Stimulated activated CD8-positive, alpha-beta memory T cell treated with anti-CD3 and anti-CD28 coated beads, Interleukin-7, amount 100 ng/mL, for 1 hour (primary cell): ENCODE measurements at regions not wholly inside any gene's neighbourhood (a gene's known extent, or its start where the extent isn't known, plus 50 kb on each side); places are given as distances from the start of the nearest gene placed in this dataset.
"Not testable (repeated sequence)": the region's sequence is repeated elsewhere in the genome, so short reads cannot be mapped to it uniquely, and the experiment has no call there.

Source experiments
- DNase-seq, 2 donors: peaks; one replicate each; pipeline ENCODE4 v3.0.0-alpha.2; 2020; ENCODE audit warnings: low read depth in 2 of 2

- not testable (repeated sequence) for DNase-seq
Measured at GRCh38 chr20:26133794-26134193, 437.1 kb upstream of the ZNF337 start.

DNA sequence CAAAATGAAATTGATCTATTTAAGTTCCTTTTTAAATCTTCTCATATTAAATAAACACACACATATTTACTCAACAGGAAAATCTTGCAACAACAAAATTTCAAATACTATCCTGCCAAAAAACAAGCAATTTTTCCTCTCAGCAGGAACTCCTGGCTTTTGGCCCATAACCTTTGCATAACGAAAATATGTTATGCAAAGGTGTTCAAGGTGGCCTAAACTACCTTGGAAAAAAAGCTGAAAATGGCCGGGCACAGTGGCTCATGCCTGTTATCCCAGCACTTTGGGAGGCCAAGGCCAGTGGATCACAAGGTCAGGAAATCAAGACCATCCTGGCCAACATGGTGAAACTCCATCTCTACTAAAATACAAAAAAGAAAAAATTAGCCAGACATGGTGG lies 424.3 kb upstream of the ZNF337 start:
- not testable (repeated sequence) for DNase-seq

GRCh38 chr20:26094498-26094897 lies 397.8 kb upstream of the ZNF337 start:
- DNase-seq = not testable (repeated sequence)

DNA sequence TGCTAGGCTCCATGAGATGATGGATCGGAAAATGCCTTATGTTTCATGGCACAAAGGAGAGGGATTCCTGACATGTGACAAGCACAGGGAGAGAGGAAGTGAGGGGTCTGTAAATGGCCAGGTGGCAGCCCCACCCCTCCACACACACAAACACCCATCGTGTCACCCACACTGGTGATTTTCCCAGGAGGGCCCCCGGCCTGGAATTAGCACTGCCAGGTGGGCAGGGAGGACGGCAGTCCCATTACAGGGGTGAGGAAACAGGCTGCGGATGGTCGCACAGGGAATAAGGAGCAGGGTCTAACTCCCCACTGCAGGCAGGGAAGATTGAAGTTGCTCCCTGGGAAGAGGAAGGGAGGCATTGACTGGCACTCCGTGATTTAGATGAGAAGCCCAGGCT lies 395.3 kb upstream of the ZNF337 start:
- not testable (repeated sequence) for DNase-seq

- DNase-seq = not testable (repeated sequence)
Measured at GRCh38 chr20:26086195-26086594, 389.5 kb upstream of the ZNF337 start.

- DNase-seq = not testable (repeated sequence)
Measured at GRCh38 chr20:26073972-26074371, 377.3 kb upstream of the ZNF337 start.

GRCh38 chr20:26059324-26059723 lies 362.7 kb upstream of the ZNF337 start:
- DNase-seq = not testable (repeated sequence)

DNA sequence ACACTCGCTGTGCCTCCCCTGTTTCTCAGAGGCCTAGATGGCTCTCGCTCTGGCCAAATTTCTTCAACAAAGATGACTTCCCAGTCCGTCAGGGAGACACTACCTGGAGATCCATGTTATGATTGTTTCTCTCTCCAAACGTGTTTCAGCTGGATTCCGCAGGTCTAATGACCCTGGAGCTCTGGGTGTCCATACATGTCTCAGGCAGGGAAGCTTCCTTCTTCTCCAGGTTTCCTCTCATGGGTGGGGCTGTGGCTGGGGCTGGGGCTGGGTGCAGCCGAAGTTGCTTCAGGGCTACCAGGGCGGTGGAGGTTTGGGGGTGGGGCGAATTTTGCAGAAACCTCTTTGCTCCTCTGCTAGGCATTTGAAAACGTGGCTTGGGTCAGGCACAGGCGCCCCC lies 361.8 kb upstream of the ZNF337 start:
- DNase-seq = not testable (repeated sequence)

GRCh38 chr20:26057135-26057752 lies 360.6 kb upstream of the ZNF337 start:
- DNase-seq = not testable (repeated sequence)

- not testable (repeated sequence) for DNase-seq
Measured at GRCh38 chr20:26025792-26026191, 329.1 kb upstream of the ZNF337 start.

- not testable (repeated sequence) for DNase-seq
Measured at GRCh38 chr20:26010942-26011276, 314.3 kb upstream of the ZNF337 start.

DNA sequence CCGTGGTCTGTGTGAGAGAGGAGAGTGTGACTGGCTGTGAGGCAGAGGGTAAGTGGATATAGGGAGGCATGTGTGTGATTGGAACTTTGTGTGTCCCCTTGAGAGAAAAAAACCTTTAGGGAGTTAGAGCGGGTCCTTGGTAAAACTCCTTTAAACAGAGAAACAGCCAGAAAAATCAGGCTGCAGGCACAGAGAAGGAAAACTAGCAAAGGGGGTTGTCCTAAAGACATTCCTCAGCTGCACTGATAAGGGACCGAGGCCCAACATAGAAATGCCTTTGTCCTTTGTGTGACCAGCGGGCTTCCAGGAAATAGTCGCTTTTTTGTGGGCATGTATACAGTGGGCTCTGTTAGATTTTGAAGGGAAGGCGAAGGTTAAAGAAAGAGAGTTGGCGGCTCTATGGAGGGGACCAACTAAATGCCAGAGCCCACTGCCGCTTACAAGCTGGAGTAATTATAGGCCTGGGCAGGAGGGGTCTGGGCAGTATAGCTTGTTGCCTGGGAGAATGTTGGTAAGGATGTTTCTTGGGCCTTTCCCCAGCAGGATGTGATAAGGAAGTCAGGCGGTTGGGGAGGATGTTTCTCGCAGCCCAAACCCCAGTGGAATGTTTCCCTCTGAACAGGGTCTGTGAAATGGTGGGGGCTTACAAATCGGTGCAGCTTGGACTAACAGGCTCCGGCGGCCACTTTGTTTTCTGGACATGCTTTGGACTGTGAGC lies 313.7 kb upstream of the ZNF337 start:
- not testable (repeated sequence) for DNase-seq

- DNase-seq = peak in 1 of 2 donors; percentile 25
Measured at GRCh38 chr20:26009402-26010223, 313.0 kb upstream of the ZNF337 start.

GRCh38 chr20:26008026-26008425 lies 311.4 kb upstream of the ZNF337 start:
- DNase-seq = not testable (repeated sequence)

DNA sequence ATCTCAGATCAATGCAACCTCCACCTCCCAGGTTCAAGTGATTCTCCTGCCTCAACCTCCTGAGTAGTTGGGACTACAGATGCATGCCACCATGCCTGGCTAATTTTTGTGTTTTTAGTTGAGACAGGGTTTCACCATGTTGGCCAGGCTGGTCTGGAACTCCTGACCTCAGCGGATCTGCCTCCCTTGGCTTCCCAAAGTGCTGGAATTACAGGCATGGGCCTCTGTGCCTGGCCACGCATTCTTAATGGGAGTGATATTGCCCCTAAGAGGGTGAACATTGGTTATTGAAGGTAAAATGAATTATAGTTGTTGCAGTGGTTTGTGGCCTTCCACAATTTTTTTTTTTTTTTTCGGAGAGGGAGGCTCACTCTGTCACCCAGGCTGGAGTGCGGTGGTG lies 309.5 kb upstream of the ZNF337 start:
- not testable (repeated sequence) for DNase-seq

DNA sequence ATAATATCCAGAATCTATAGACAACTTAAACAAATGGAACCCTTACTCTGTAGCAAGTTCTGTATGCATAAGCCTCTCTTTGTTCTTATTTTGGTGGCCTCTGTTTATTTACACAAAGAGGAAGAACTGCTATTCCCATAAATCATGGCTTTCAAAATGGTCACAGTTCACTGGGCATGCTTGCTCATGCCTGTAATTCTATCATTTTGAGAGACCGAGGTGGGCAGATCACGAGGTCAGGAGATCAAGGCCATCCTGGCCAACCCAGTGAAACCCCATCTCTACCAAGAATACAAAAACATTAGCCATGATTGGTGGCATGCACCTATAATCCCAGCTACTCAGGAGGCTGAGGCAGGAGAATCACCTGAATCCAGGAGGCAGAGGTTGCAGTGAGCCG lies 307.3 kb upstream of the ZNF337 start:
- not testable (repeated sequence) for DNase-seq

DNA sequence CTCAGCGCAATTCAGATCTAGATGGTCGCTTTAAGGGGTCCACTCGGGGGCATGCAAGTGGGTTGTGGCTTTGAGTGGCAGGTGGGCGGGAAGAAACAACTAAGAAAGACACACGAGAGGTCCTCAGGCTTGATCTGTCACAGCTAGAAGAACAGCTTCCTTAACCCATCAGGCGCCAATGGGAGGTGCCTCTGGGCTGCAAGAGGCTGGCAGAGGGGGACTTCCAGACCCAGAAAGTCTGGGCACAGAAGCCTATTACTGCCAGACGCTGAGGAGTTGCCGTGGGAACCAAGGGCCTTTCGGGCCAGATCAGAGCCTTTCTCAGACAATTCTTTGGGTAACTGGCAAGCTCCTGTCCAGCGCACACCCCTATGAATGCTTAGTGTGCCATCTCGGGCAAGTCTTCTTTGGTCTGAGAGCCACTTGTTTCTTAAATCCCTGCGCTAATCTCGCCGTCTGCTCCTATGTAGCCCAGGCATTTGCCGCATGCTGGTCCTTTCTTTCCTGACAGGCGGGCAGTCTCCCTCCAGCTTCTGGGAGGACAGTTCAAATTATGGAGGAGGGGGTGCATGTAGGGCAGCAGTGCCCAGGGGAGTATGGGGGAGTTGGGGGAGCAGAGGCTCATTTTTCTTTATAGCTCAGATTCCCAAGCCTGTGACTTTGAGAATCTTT lies 300.9 kb upstream of the ZNF337 start:
- not testable (repeated sequence) for DNase-seq

DNA sequence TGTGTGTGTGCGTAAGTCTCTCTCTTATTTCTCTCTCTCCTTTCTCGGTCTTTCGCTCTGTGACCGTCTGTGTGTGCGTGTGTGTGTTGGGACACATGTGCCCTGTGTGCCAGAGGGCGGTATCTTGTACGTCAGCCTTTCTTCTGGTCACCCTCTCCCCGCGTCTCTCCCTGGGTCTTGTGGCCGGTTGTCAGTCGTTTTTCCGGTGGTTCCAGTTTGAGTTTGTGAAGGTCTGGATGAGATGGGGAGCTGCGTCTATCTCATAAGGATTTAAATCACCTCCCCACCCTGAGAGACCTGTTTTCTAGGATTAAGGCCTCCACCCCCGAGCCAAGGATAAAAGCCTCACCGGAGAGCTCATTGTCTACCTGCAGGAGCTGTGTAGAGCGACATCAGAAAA lies 295.5 kb upstream of the ZNF337 start:
- DNase-seq = no peak

DNA sequence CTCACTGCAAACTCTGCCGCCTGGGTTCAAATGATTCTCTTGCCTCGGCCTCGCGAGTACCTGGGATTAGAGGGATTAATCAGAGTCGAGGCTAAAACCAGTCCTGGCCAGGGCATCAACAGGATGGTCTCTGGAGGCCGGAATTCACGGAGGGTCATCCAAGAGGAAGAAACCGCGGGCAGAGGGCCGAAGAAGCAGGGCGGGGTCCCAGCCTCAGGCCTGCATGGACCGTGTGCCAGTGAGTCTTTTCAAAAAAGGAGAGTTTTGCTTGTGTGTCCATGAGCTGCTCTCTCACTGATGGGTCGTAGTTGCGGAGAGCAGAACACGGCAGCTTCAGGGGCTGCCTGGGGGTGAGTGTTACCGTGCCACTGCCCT lies 295.1 kb upstream of the ZNF337 start:
- DNase-seq = no peak

GRCh38 chr20:25991051-25991755 lies 294.6 kb upstream of the ZNF337 start:
- no peak for DNase-seq

- not testable (repeated sequence) for DNase-seq
Measured at GRCh38 chr20:25989686-25990085, 293.0 kb upstream of the ZNF337 start.
